8988T (cell line): ENCODE measurements at regions not wholly inside any gene's neighbourhood (a gene's known extent, or its start where the extent isn't known, plus 50 kb on each side); places are given as distances from the start of the nearest gene placed in this dataset.

ENCODE experiments used
- DNase-seq: peaks from one replicate; pipeline ENCODE4 v3.0.0; 2011

DNA sequence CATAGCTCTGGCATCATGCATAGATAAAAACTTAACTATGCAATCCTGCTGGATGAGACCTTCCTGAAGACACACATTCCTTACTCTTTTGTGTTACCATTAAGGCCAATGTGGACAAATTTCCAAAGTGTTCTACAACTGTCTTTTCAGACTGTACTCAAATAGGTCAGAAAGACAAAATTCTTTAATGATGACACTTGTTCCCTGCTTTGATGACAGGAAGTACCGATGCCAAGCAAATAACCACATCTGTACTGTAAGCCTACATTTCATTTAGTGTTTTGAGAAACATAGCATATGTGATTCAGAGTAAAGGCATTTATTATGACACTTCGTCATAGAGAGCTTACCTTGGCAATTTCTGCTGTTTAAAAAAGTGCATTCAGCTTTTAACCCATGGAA lies 55.0 kb downstream of the PMAIP1 start:
- DNase-seq, result no peak

DNA sequence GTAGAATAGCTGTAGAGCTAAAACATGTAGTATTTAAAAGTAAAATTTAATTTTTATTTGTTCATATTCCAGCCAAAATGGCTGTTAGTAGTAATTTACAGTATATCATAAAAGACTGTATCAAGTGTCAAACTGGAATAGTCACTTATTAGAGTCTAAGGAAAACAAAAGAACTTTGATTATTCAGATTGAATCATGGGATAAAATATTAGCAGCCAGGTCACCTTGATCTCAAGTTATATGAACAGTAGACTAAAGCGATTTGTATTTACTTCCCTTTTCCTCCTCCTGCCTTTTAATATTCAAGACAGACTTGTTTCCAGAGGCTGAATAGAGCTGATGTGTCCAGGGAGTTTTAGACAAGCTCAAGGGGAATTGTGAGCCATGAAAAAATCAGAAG lies 54.4 kb downstream of the PMAIP1 start:
- no peak for DNase-seq
